HCEC 1CT (cell line): ENCODE measurements at regions not wholly inside any gene's neighbourhood (a gene's known extent, or its start where the extent isn't known, plus 50 kb on each side); places are given as distances from the start of the nearest gene placed in this dataset.

Source experiments
- DNase-seq: peaks from one replicate; pipeline ENCODE4 v3.0.0-alpha.2; 2017

DNA sequence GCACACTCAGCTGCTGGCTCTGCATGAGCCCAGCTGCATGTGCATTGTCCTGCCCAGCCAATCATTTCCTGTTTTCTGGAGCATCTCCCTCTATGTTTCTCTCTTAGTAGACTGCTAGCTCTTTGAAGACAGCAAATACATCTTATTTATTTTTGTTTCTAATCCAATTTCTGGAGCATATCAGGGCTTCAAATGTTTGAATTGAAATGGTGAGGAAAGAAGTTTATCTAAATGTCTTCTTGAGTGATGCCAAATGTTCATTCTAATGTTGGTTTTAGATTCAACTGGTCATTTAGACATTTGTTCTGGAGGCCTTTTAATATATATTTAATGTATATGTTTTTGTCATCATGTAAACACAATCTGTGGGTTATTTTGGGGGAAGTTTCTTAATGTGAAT, 141.9 kb downstream of the DNAJB9 start:
- DNase-seq = no peak

GRCh38 chr7:108716783-108717182, 147.1 kb downstream of the DNAJB9 start:
- peak; percentile 58 for DNase-seq

DNA sequence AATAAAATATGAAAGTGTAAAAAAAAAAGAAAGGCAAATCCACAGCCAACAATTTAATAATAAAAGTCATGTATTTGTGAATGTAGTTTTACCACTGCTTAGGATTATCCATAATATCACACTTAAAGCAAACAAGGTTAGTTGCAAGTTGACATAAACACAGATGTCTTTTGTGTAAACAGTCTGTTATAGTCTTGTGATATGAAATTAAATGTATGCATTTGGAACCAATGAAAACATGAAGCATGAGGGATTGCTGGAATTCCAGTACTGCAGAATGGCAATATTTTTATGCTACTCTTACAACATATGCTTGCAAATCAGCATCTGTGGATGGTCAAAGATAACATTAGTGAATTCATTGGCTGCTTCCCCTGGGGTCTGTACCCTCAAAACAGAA, 148.1 kb downstream of the DNAJB9 start:
- no peak for DNase-seq

DNA sequence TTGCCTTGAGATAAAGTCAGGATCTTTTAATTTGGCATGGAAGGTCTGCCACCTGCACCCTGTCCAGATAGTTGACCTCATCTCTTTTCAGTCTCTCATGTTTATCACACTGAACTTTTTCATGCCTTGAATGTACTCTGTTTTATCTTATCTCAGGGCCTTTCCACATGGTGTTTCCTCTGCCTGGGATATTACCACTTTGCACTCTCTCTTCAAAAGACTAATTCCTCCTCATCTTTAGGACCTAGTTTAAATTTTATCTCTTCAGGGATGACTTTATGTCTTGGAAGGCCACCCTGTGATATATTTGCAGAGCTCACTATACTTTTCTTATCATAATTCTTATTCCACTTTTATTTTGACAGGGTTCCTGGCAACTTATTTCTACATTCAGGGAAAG, 150.0 kb downstream of the DNAJB9 start:
- DNase-seq = no peak

- no peak for DNase-seq
These were observed 152.9 kb downstream of the DNAJB9 start for GRCh38 chr7:108722561-108722960.

- DNase-seq = no peak
These were observed 153.7 kb downstream of the DNAJB9 start for GRCh38 chr7:108723381-108723814.

DNA sequence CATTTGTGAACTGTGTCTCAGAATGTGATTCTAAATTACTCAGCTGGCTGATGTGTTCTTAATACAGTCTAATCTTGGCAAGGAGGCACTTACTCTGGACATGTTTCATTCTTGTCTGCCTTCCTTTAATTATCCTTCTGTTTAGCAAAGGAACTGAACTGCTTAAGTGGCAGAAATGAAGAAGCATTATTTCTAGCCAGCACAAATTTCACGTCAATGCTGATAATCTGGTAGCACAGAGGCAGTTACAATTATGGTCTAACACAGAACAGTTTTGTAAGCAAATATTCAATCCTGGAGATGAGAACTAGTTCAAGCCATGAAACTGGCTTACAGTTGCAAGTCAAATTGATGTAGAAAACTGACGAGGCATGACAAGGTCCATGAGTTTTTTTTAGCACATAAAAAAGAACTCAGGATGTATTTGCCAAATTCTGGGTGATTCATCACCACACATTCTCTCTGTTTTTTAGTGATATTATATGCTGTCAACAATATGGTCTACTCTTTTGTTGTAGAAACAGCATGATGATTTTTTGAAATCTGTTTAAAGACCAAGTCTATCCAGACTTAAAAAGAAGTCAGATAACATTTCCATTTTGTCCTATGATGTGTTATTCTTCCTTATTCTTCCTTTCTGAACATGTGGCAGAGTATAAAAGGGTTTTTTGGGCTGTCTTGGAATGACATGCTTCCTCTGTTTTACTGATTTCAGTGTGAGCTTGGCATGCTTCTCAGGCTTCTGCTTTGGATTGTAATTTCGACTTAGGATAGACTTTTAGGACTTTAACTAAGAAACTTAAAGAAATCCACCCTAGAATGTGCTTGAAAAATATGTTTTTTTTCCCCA, 154.8 kb downstream of the DNAJB9 start:
- no peak for DNase-seq

DNA sequence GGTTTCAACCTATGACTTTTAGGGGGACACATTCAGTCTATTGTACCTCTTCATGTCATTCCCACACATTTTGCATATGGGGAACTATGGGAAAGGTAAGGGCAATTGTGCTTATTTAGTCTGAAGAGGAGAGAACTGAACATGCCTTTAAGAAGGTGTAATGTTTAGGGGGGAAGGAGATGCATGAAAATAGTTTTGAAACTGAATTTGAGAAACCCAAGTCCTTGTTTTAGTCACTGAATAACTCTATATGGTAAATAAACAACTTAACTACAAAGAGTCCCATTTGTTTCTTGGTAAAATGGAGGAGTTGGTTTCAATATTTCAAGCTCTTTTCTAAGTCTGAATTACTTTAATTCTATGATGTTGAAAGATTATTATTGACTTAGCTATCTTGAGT, 166.1 kb downstream of the DNAJB9 start:
- no peak for DNase-seq

DNA sequence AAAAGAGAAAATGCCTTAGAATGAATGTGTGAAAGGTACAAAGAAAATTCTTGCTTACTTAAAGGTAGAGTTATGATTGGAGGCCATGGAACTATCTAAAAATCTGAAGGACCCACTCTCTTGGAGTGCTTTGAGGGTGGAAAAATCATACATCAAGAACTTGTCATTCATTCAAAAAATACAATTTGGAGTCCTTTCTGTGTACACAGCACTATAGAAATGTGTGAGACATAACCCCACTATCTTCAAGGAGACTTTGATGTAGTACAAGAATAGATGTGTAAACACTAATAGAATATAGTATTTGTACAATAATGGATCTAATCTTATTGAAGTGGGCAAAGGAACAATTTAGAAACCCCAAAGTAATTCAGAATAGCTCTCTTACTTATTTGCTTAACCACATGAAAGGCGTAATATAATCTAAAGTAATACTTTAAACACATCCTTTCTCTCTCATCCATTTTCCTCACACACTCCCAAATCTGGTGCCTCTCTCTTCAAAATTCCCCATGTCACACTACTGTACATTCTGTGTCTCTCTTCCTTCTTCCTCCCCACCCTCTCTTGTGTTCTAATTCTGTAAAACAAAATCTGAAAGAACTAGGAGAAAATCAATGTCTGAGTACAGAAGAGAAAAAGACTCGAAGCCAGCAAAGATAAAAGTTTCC, 166.7 kb downstream of the DNAJB9 start:
- DNase-seq = no peak

GRCh38 chr7:108770981-108771745, 201.5 kb downstream of the DNAJB9 start:
- no peak for DNase-seq

- no peak for DNase-seq
These were observed 202.2 kb downstream of the DNAJB9 start for GRCh38 chr7:108771853-108772252.

GRCh38 chr7:108777966-108778365, 208.3 kb downstream of the DNAJB9 start:
- DNase-seq = no peak

- no peak for DNase-seq
These were observed 219.8 kb downstream of the DNAJB9 start for GRCh38 chr7:108789451-108789850.

DNA sequence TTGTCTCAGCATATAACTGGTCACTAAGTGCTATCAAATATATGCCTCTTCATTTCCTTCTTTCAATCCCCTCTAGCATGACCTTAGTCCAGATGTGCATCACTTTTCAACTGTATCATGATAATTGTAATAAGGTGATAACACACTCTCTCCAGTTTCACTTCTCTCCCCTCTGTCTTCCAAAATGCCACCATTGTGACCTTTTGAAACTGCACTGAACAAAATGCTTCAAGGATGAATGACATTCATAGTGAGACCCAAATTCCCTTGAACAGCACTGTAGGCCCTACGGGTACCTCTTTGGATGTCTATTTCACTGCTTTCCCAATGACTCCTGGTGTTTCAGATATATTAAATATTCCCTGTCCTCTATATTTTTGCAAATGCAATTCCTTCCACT, 224.8 kb downstream of the DNAJB9 start:
- DNase-seq = no peak

DNA sequence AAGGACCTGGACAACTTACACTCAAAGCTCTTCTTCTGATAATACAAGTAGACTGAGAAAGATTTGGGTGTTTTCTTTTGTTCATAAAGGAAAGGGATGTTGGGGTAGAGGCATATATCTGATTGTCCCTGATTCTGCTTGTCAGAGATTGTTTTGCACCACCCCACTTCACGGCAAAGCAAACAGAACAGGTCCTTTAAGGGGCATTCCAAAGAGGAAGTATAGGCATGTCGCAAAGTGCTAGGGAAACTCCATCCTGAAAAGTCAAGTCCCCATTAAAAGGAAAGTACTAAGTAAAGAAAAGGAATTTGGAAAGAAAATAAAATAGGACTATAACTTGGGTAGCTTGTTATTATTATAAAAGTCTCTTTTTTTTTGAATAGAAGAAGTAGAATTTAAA, 233.0 kb downstream of the DNAJB9 start:
- DNase-seq = no peak

- peak; percentile 35 for DNase-seq
These were observed 236.2 kb downstream of the DNAJB9 start for GRCh38 chr7:108805808-108806397.

- DNase-seq = no peak
These were observed 239.0 kb downstream of the DNAJB9 start for GRCh38 chr7:108808549-108809266.

GRCh38 chr7:108809356-108809755, 239.7 kb downstream of the DNAJB9 start:
- no peak for DNase-seq

GRCh38 chr7:108810756-108811385, 241.2 kb downstream of the DNAJB9 start:
- no peak for DNase-seq

DNA sequence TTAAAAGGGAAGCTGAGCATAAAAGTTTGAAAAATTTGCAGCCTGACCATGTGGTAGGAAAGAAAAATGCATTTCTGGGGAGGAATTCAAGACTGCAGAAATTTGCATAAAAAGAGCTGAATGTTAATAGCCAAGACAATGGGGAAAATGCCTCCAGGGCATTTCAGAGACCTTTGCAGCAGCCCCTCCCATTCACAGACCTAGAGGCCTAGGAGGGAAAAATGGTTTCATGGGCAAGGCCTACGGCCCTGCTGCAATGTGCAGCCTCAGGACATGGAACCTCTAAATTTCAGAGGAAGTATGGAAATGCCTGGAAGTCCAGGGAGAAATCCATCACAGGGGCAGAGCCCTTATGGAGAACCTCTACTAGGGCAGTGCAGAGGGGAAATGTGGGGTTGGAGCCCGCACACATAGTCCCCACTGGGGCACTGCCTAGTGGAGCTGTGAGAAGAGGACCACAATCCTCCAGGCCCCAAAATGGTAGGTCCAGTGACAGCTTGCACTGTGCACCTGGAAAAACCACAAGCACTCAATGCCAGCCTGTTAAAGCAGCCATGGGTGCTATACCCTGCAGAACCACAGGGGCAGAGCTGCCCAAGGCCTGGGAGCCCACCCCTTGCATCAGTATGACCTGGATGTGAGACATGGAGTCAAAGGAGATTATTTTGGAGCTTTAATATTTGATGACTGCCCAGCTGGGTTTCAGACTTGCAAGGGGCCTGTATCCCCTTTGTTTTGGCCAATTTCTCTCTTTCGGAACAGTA, 243.8 kb downstream of the DNAJB9 start:
- DNase-seq = no peak

GRCh38 chr7:108815815-108816214, 246.1 kb downstream of the DNAJB9 start:
- no peak for DNase-seq
